Neuronal stem cell (in vitro differentiated cells): ENCODE measurements at regions not wholly inside any gene's neighbourhood (a gene's known extent, or its start where the extent isn't known, plus 50 kb on each side); places are given as distances from the start of the nearest gene placed in this dataset.

Source experiments
- DNase-seq: peaks from one replicate; pipeline ENCODE4 v3.0.0-alpha.2; 2013; ENCODE audit warnings: low spot score
- H2AFZ ChIP-seq: one replicate; pipeline ENCODE4 v1.6.1; 2013; ENCODE audit warnings: mild to moderate bottlenecking, low read length, inconsistent platforms
- H2AK5ac ChIP-seq: 2 replicates; pipeline ENCODE4 v1.6.1; 2013; ENCODE audit warnings: low read depth, mild to moderate bottlenecking, inconsistent platforms, low read length, moderate library complexity, mixed read lengths
- H2BK120ac ChIP-seq: 2 replicates; pipeline ENCODE4 v1.6.1; 2013; ENCODE audit warnings: low read depth, mild to moderate bottlenecking, inconsistent platforms, low read length, moderate library complexity, mixed read lengths
- H2BK12ac ChIP-seq: one replicate; pipeline ENCODE4 v1.6.1; 2013; ENCODE audit warnings: low read length, inconsistent platforms
- H2BK15ac ChIP-seq: 2 replicates; pipeline ENCODE4 v1.6.1; 2013; ENCODE audit warnings: mild to moderate bottlenecking, low read length, inconsistent platforms, mixed read lengths
- H2BK5ac ChIP-seq: one replicate; pipeline ENCODE4 v1.6.1; 2013; ENCODE audit warnings: inconsistent platforms, mild to moderate bottlenecking, low read length, moderate library complexity
- H3K14ac ChIP-seq: one replicate; pipeline ENCODE4 v1.6.1; 2013; ENCODE audit warnings: low read length, inconsistent platforms
- H3K18ac ChIP-seq: 2 replicates; pipeline ENCODE4 v1.6.1; 2013; ENCODE audit warnings: low read length, inconsistent platforms
- H3K23ac ChIP-seq: 2 replicates; pipeline ENCODE4 v1.6.1; 2013; ENCODE audit warnings: low read depth, mild to moderate bottlenecking, mixed read lengths, low read length, inconsistent platforms; ENCODE audit not compliant: poor library complexity
- H3K27ac ChIP-seq: replicated peaks from 3 replicates; pipeline ENCODE4 v1.5.1; 2013; ENCODE audit warnings: low read length, inconsistent platforms
- H3K27me3 ChIP-seq, 3 experiments: 2 replicates each; pipeline ENCODE4 v1.6.1; 2013; ENCODE audit warnings: low read length in 3 of 3, mild to moderate bottlenecking in 2 of 3, inconsistent platforms in 1 of 3, low read depth in 1 of 3, mixed read lengths in 1 of 3, moderate library complexity in 1 of 3; ENCODE audit not compliant: control insufficient read depth in 3 of 3, insufficient read depth in 3 of 3
- H3K36me3 ChIP-seq, 2 donors: replicated peaks in 1 of 2; 2 replicates each; pipeline ENCODE4 v1.6.1; 2013; ENCODE audit warnings: low read length in 2 of 2; ENCODE audit not compliant: control insufficient read depth in 2 of 2, insufficient read depth in 2 of 2
- H3K4ac ChIP-seq: 2 replicates; pipeline ENCODE4 v1.6.1; 2013; ENCODE audit warnings: inconsistent platforms, mild to moderate bottlenecking, low read length, moderate library complexity
- H3K4me1 ChIP-seq, 2 donors: 1 replicate in 1 of 2; 2 replicates in 1 of 2; pipeline ENCODE4 v1.6.1; 2013; ENCODE audit warnings: low read length in 2 of 2, low read depth in 1 of 2; ENCODE audit not compliant: control insufficient read depth in 2 of 2, insufficient read depth in 1 of 2
- H3K4me2 ChIP-seq: one replicate; pipeline ENCODE4 v1.6.1; 2013; ENCODE audit warnings: mild to moderate bottlenecking, low read length, inconsistent platforms; ENCODE audit not compliant: insufficient read depth, poor library complexity, severe bottlenecking
- H3K4me3 ChIP-seq, 2 donors: 2 replicates each; pipeline ENCODE4 v1.5.1; 2013; ENCODE audit warnings: low read length in 2 of 2, mild to moderate bottlenecking in 2 of 2, inconsistent platforms in 1 of 2, moderate library complexity in 1 of 2
- H3K79me1 ChIP-seq: one replicate; pipeline ENCODE4 v1.6.1; 2013; ENCODE audit warnings: low read depth, mild to moderate bottlenecking, inconsistent platforms, low read length, moderate library complexity
- H3K9ac ChIP-seq: one replicate; pipeline ENCODE4 v1.6.1; 2013; ENCODE audit warnings: mild to moderate bottlenecking, low read depth, low read length, inconsistent platforms; ENCODE audit not compliant: poor library complexity
- H3K9me3 ChIP-seq, 2 donors: replicated peaks in 1 of 2; 2 replicates each; pipeline versions ENCODE3 to v1.6.1; 2013; ENCODE audit warnings: low read length in 2 of 2, mild to moderate bottlenecking in 2 of 2, inconsistent platforms in 1 of 2, low read depth in 1 of 2, mixed read lengths in 1 of 2, moderate library complexity in 1 of 2; ENCODE audit not compliant: control insufficient read depth in 2 of 2, insufficient read depth in 1 of 2
- H4K8ac ChIP-seq: one replicate; pipeline ENCODE4 v1.6.1; 2013; ENCODE audit warnings: low read depth, mild to moderate bottlenecking, inconsistent platforms, low read length, moderate library complexity
- H4K91ac ChIP-seq: one replicate; pipeline ENCODE4 v1.6.1; 2013; ENCODE audit warnings: low read length, low read depth, mild to moderate bottlenecking, inconsistent platforms; ENCODE audit not compliant: poor library complexity
- WGBS, 2 donors: extraction: QIAGEN DNeasy Blood & Tissue Kit; methylation state at CpG; one replicate each; pipeline ENCODE4 v1.1.7; 2013; ENCODE audit warnings: missing lambda C conversion rate in 2 of 2, mixed read lengths in 1 of 2; ENCODE audit not compliant: insufficient read length in 2 of 2, insufficient replicate concordance in 1 of 2; ENCODE audit errors: extremely low coverage in 2 of 2; 5-methylcytosine and 5-hydroxymethylcytosine counted together

DNA sequence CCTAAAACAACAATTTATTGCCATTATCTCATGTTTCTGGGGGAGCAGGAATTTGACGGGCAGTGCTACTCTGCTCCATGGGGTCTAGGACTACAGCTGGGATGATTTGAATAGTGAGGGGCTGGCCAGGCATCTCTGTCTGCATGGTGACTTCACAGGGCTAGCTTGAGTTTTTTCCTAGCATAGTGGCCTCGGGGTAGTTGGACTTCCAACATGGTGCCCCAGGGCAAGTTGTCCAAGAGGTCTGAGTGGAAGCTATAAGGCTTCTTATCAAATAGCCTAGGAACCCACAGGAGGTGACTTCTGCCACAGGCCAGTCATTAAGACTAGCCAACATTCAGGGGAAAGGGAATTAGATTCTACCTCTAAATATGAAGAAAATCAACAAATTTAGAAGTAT is 92.0 kb upstream of the WLS start:
- Histone ChIP-seq H3K36me3 (no peaks in the 10 kb centered on the region), H3K23ac (no peak overlapping the region)

DNA sequence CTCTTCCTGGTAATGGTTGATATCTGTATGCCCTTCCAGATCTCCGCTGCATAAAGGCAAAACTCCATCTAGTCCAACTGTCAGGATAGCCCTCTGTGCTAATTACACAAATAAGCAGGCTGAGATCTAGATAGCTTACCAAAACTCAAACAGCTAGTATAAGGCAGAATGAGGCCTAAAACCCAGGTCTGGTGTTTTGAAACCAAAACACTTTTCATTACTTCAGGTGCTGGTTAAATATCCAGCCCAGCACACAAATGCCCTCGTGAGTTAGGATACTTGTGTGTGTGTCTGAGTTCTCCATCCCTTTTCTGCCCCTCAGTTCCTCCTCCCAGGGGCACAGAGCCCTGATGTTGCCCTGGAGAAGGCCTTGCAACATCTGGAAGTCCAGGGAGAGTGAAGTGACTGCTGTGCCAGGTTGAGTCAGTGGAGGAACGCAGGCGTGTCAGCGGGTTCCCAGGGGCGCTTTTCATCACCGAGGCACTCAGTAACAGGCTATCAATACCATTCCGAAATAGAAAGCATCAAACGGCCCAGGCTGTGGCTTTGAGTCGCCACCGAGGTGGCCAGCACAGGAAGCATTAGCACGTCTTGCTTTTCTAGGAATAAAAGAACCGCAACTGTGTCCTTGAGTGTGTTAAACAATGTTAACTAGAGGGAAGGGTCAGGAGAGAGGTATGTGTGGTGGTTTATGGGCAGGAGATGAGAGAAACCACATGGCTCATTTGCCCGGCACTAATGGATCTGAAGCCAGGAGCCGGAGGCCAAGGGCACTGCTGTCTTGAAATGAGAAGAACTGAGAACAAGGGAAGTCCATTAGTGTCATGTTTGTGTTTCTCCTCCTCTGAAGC is 90.7 kb upstream of the WLS start:
- H3K36me3 ChIP-seq, result no peaks in the 10 kb centered on the region
- H2AK5ac ChIP-seq, result no peak overlapping the region
- no peak for DNase-seq
- peaks cover 6 to 19% of the 10 kb centered on the region in 2 donors for H3K4me1 ChIP-seq
- no peaks in the 10 kb centered on the region for H3K79me1 ChIP-seq
- H2AFZ ChIP-seq, result peak overlapping the region; percentile 20
- no peaks in the 10 kb centered on the region for H3K27me3 ChIP-seq
- no peak overlapping the region for H2BK120ac ChIP-seq
- no peak overlapping the region for H3K14ac ChIP-seq
- WGBS, 2 donors, result no CpG with 5 or more reads among the region's 15 CpGs
- H4K91ac ChIP-seq, result no peak overlapping the region
- no peak overlapping the region for H3K27ac ChIP-seq
- no peak overlapping the region for H2BK5ac ChIP-seq
- no peak overlapping the region for H2BK15ac ChIP-seq
- H3K9me3 ChIP-seq, result no peaks in the 10 kb centered on the region
- no peak overlapping the region for H3K18ac ChIP-seq
- H2BK12ac ChIP-seq, result no peak overlapping the region
- H3K4ac ChIP-seq, result no peak overlapping the region
- no peak overlapping the region for H3K23ac ChIP-seq
- H3K4me3 ChIP-seq, result no peak overlapping the region
- no peak overlapping the region for H3K9ac ChIP-seq
- H3K4me2 ChIP-seq, result no peak overlapping the region
- no peak overlapping the region for H4K8ac ChIP-seq

More for the DNA sequence above, 92.0 kb upstream of the WLS start:
- Histone ChIP-seq H3K4ac (no peak overlapping the region), H3K4me3 (no peak overlapping the region), H2AK5ac (no peak overlapping the region), H4K91ac (no peak overlapping the region), H3K4me2 (no peak overlapping the region), H3K9me3 (no peaks in the 10 kb centered on the region), H2BK15ac (no peak overlapping the region), H3K27ac (no peak overlapping the region), H3K14ac (no peak overlapping the region), H3K18ac (no peak overlapping the region), H3K27me3 (no peaks in the 10 kb centered on the region), H3K4me1 (peaks cover 6 to 17% of the 10 kb centered on the region in 2 donors), H4K8ac (no peak overlapping the region), H2BK5ac (no peak overlapping the region), H2BK120ac (no peak overlapping the region), H2AFZ (no peak overlapping the region), H2BK12ac (no peak overlapping the region), H3K9ac (no peak overlapping the region), H3K79me1 (no peaks in the 10 kb centered on the region)
- no peak for DNase-seq
- WGBS, 2 donors, result no CpG with 5 or more reads among the region's 2 CpGs

DNA sequence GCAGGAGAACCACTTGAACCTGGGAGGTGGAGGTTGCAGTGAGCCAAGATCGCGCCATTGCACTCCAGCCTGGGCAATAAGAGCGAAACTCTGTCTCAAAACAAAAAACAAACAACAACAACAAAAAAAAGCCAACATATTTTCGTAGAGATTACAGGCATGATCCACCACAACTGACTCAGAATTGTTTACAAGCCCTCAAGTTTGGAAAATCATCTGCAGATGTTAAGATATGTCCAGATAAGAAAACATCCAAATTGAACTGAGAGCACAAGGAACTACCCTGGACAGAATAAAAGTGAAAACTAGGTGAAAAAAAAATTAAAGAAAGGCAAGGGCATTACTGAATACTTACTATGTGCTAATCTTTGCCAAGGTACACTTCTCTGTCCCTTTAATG is 89.8 kb upstream of the WLS start:
- H2BK12ac ChIP-seq, result no peak overlapping the region
- H2BK120ac ChIP-seq, result no peak overlapping the region
- H3K23ac ChIP-seq, result no peak overlapping the region
- H3K4me1 ChIP-seq, result peaks cover 6 to 19% of the 10 kb centered on the region in 2 donors
- H3K14ac ChIP-seq, result no peak overlapping the region
- no peak overlapping the region for H4K91ac ChIP-seq
- no peak overlapping the region for H2AK5ac ChIP-seq
- no peak overlapping the region for H2AFZ ChIP-seq
- H3K18ac ChIP-seq, result no peak overlapping the region
- H3K9me3 ChIP-seq, result peaks cover 0 to 6% of the 10 kb centered on the region in 2 donors
- no peak overlapping the region for H2BK15ac ChIP-seq
- no peak overlapping the region for H3K4me2 ChIP-seq
- DNase-seq, result no peak
- H3K27me3 ChIP-seq, result no peaks in the 10 kb centered on the region
- H3K9ac ChIP-seq, result no peak overlapping the region
- no peak overlapping the region for H4K8ac ChIP-seq
- H3K36me3 ChIP-seq, result no peaks in the 10 kb centered on the region
- no peak overlapping the region for H3K4me3 ChIP-seq
- WGBS, 2 donors, result no CpG with 5 or more reads among the region's 4 CpGs
- no peak overlapping the region for H3K4ac ChIP-seq
- no peak overlapping the region for H3K27ac ChIP-seq
- H2BK5ac ChIP-seq, result no peak overlapping the region
- no peaks in the 10 kb centered on the region for H3K79me1 ChIP-seq

DNA sequence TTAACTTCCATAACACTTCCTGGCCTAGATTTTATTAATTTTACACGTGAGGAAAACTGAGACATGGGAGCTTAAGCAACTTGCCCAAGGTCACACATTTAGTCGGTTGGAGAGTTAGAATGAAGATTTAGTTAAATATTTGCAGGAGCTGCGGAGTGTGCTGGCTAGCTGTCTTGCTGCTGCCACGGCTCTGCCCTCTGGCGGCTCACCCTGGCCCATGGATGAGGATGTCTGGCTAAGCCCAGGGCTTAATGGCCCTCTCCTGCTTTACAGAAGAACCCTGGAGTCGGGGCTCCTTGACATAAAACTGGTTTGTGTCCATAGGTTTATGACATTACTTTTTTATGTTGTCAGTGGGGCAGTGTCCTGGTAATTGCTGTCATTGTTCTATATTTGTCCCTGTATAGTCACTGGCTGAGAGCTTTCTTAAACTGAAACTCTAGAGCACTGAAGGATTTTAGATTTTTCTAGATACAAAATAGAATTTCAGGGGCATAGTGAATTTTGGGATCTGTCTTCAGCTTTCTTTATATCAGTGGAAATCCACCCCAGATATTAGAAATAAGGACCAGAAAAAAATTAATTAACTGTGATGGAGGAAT is 88.9 kb upstream of the WLS start:
- no peak overlapping the region for H2AK5ac ChIP-seq
- no peak overlapping the region for H3K9ac ChIP-seq
- H3K4me1 ChIP-seq, result peaks cover 6 to 19% of the 10 kb centered on the region in 2 donors
- no peak overlapping the region for H2BK120ac ChIP-seq
- H4K91ac ChIP-seq, result no peak overlapping the region
- no peak overlapping the region for H2BK5ac ChIP-seq
- H3K23ac ChIP-seq, result no peak overlapping the region
- H4K8ac ChIP-seq, result no peak overlapping the region
- no peak overlapping the region for H3K27ac ChIP-seq
- peaks cover 0 to 7% of the 10 kb centered on the region in 2 donors for H3K9me3 ChIP-seq
- no peak overlapping the region for H3K14ac ChIP-seq
- H2BK15ac ChIP-seq, result no peak overlapping the region
- H3K79me1 ChIP-seq, result no peaks in the 10 kb centered on the region
- no peak overlapping the region for H3K4me2 ChIP-seq
- no peak overlapping the region for H2AFZ ChIP-seq
- WGBS, 2 donors, result no CpG with 5 or more reads among the region's 6 CpGs
- peak; percentile 27 for DNase-seq
- H3K27me3 ChIP-seq, result no peaks in the 10 kb centered on the region
- no peak overlapping the region for H2BK12ac ChIP-seq
- H3K4me3 ChIP-seq, result no peak overlapping the region
- H3K18ac ChIP-seq, result no peak overlapping the region
- no peaks in the 10 kb centered on the region for H3K36me3 ChIP-seq
- no peak overlapping the region for H3K4ac ChIP-seq
